H1 (cell line): ENCODE measurements at regions not wholly inside any gene's neighbourhood (a gene's known extent, or its start where the extent isn't known, plus 50 kb on each side); places are given as distances from the start of the nearest gene placed in this dataset.
"Not testable (repeated sequence)": the region's sequence is repeated elsewhere in the genome, so short reads cannot be mapped to it uniquely, and the experiment has no call there.

Source experiments
- CTCF ChIA-PET: fragments of 300-600 bp; sonication (Branson Sonifier 250); formaldehyde crosslinking; loops from one replicate; lab custom pipeline; 2021; ENCODE audit not compliant: partially characterized antibody; lab: Charles Lee
- POLR2A ChIA-PET: fragments of 300-600 bp; sonication (Branson Sonifier 250); formaldehyde crosslinking; loops from one replicate; lab custom pipeline; 2021; ENCODE audit warnings: inconsistent platforms; ENCODE audit not compliant: partially characterized antibody; lab: Charles Lee
- DNase-seq, 2 experiments: peaks; one replicate each; pipeline versions ENCODE4 v3.0.0 to v3.0.0-alpha.2; 2010 to 2022; ENCODE audit warnings: low spot score in 2 of 2, low read depth in 1 of 2, mixed read lengths in 1 of 2
- FAIRE-seq: peaks from 2 replicates; lab custom pipeline; 2011; peaks lifted over from hg19 to GRCh38; lab: Jason Lieb, UNC
- H2AFZ ChIP-seq: 2 replicates; pipeline ENCODE4 v1.8.1; 2012; ENCODE audit warnings: low read length, inconsistent platforms
- H2AK5ac ChIP-seq: 2 replicates; pipeline ENCODE4 v1.6.1; 2013; ENCODE audit warnings: low read depth, low read length
- H2BK120ac ChIP-seq: replicated peaks from 2 replicates; pipeline ENCODE3; 2013; ENCODE audit warnings: low read depth, low read length, inconsistent platforms
- H2BK12ac ChIP-seq: 2 replicates; pipeline ENCODE4 v1.6.1; 2013; ENCODE audit warnings: low read depth, low read length
- H2BK15ac ChIP-seq: 2 replicates; pipeline ENCODE4 v1.6.1; 2013; ENCODE audit warnings: low read length
- H2BK20ac ChIP-seq: 2 replicates; pipeline ENCODE4 v1.6.1; 2013; ENCODE audit warnings: low read length
- H2BK5ac ChIP-seq: 2 replicates; pipeline ENCODE4 v1.6.1; 2013; ENCODE audit warnings: low read depth, low read length
- H3K14ac ChIP-seq: 2 replicates; pipeline ENCODE4 v1.6.1; 2013; ENCODE audit warnings: inconsistent platforms; ENCODE audit not compliant: insufficient read length
- H3K18ac ChIP-seq: 2 replicates; pipeline ENCODE4 v1.6.1; 2013; ENCODE audit warnings: low read length; ENCODE audit errors: extremely low read depth
- H3K23ac ChIP-seq: 2 replicates; pipeline ENCODE4 v1.6.1; 2013; ENCODE audit warnings: inconsistent platforms; ENCODE audit not compliant: insufficient read length
- H3K23me2 ChIP-seq: 2 replicates; pipeline ENCODE4 v1.6.1; 2013; ENCODE audit warnings: low read depth, low read length
- H3K27ac ChIP-seq: 2 replicates; pipeline ENCODE4 v1.6.1; 2011; ENCODE audit warnings: low read depth, low read length, inconsistent platforms
- H3K27me3 ChIP-seq, 4 experiments: replicated peaks in 1 of 4; 1 replicate in 1 of 4; 2 replicates in 3 of 4; pipeline versions ENCODE4 v1.6.1 to v1.8.1; 2011 to 2013; ENCODE audit warnings: low read length in 3 of 4, mild to moderate bottlenecking in 3 of 4, inconsistent platforms in 2 of 4, mixed read lengths in 2 of 4, moderate library complexity in 1 of 4; ENCODE audit not compliant: control insufficient read depth in 3 of 4, insufficient read depth in 3 of 4; ENCODE audit errors: extremely low read depth in 1 of 4
- H3K36me3 ChIP-seq, 4 experiments: 2 replicates each; pipeline versions ENCODE4 v1.6.1 to v1.8.1; 2011 to 2013; ENCODE audit warnings: mild to moderate bottlenecking in 4 of 4, low read length in 3 of 4, moderate library complexity in 2 of 4, control low read depth in 1 of 4, inconsistent platforms in 1 of 4; ENCODE audit not compliant: insufficient read depth in 4 of 4, control insufficient read depth in 2 of 4
- H3K4ac ChIP-seq: replicated peaks from 2 replicates; pipeline ENCODE3; 2013; ENCODE audit warnings: low read length, low read depth, mixed read lengths, inconsistent platforms; ENCODE audit not compliant: insufficient read length
- H3K4me1 ChIP-seq, 4 experiments: replicated peaks in 1 of 4; 1 replicate in 1 of 4; 2 replicates in 3 of 4; pipeline versions ENCODE4 v1.6.1 to v1.8.1; 2011 to 2013; ENCODE audit warnings: low read length in 3 of 4, inconsistent platforms in 2 of 4, mixed read lengths in 1 of 4; ENCODE audit not compliant: insufficient read depth in 4 of 4, control insufficient read depth in 3 of 4
- H3K4me2 ChIP-seq, 2 experiments: 2 replicates each; pipeline versions ENCODE4 v1.6.1 to v1.8.1; 2011 to 2013; ENCODE audit warnings: low read depth in 2 of 2, low read length in 2 of 2, control low read depth in 1 of 2, inconsistent platforms in 1 of 2, mild to moderate bottlenecking in 1 of 2; ENCODE audit not compliant: insufficient read depth in 1 of 2
- H3K4me3 ChIP-seq, 4 experiments: fragments of 200-600, 300-600 bp in 1 of 4; sonication (generic), shearing (Covaris generic), sonication (Bioruptor Twin) in 1 of 4; 2 replicates each; pipeline versions ENCODE4 v1.5.1 to v1.8.1; 2011 to 2016; ENCODE audit warnings: low read length in 4 of 4, low read depth in 3 of 4, control low read depth in 2 of 4, inconsistent platforms in 2 of 4, mild to moderate bottlenecking in 2 of 4, mixed read lengths in 1 of 4, moderate library complexity in 1 of 4; ENCODE audit not compliant: insufficient read depth in 2 of 4; ENCODE audit errors: extremely low read depth in 1 of 4
- H3K56ac ChIP-seq: replicated peaks from 2 replicates; pipeline ENCODE3; 2013; ENCODE audit warnings: low read depth, mild to moderate bottlenecking, mixed read lengths, low read length, inconsistent platforms; ENCODE audit not compliant: insufficient read length
- H3K79me1 ChIP-seq: 2 replicates; pipeline ENCODE4 v1.6.1; 2013; ENCODE audit warnings: low read depth, low read length, control low read depth
- H3K79me2 ChIP-seq, 2 experiments: 2 replicates each; pipeline versions ENCODE4 v1.6.1 to v1.8.1; 2012 to 2013; ENCODE audit warnings: low read length in 2 of 2, mild to moderate bottlenecking in 2 of 2, inconsistent platforms in 1 of 2; ENCODE audit not compliant: insufficient read depth in 2 of 2, control insufficient read depth in 1 of 2
- H3K9ac ChIP-seq, 4 experiments: replicated peaks in 1 of 4; 1 replicate in 1 of 4; 2 replicates in 3 of 4; pipeline versions ENCODE4 v1.6.1 to v1.8.1; 2011 to 2013; ENCODE audit warnings: low read depth in 3 of 4, low read length in 3 of 4, control low read depth in 2 of 4, mild to moderate bottlenecking in 2 of 4, moderate library complexity in 2 of 4, inconsistent platforms in 1 of 4; ENCODE audit errors: extremely low read depth in 1 of 4
- H3K9me3 ChIP-seq, 2 experiments: 2 replicates each; pipeline versions ENCODE4 v1.6.1 to v1.8.1; 2012 to 2013; ENCODE audit warnings: mild to moderate bottlenecking in 2 of 2, moderate library complexity in 2 of 2, control low read depth in 1 of 2, inconsistent platforms in 1 of 2, low read depth in 1 of 2, low read length in 1 of 2, mixed read lengths in 1 of 2; ENCODE audit not compliant: insufficient read depth in 2 of 2
- H4K20me1 ChIP-seq, 2 experiments: replicated peaks in 1 of 2; 2 replicates each; pipeline versions ENCODE3 to v1.8.1; 2011 to 2013; ENCODE audit warnings: inconsistent platforms in 2 of 2, low read length in 2 of 2, mild to moderate bottlenecking in 1 of 2; ENCODE audit not compliant: insufficient read depth in 2 of 2, control insufficient read depth in 1 of 2
- H4K5ac ChIP-seq: 2 replicates; pipeline ENCODE4 v1.6.1; 2013; ENCODE audit warnings: low read length, low read depth, mixed read lengths, inconsistent platforms; ENCODE audit not compliant: insufficient read length
- H4K8ac ChIP-seq: 2 replicates; pipeline ENCODE4 v1.8.0; 2013; ENCODE audit warnings: mild to moderate bottlenecking, moderate library complexity, low read length, inconsistent platforms; ENCODE audit not compliant: insufficient read depth; ENCODE audit errors: extremely low read depth
- H4K91ac ChIP-seq: replicated peaks from 2 replicates; pipeline ENCODE3; 2013; ENCODE audit warnings: low read length, mixed read lengths, inconsistent platforms; ENCODE audit not compliant: insufficient read length
- WGBS, 2 experiments: shearing (Covaris generic) in 1 of 2; methylation state at CpG; one replicate each; pipeline versions ENCODE4 v1.1.6 to v1.1.7; 2013 to 2015; ENCODE audit warnings: low lambda C conversion rate in 2 of 2, mixed read lengths in 2 of 2, inconsistent platforms in 1 of 2, low coverage in 1 of 2, missing lambda C conversion rate in 1 of 2; ENCODE audit not compliant: insufficient replicate concordance in 2 of 2, insufficient coverage in 1 of 2, insufficient read length in 1 of 2; ENCODE audit errors: extremely low coverage in 1 of 2, missing lambda C conversion rate in 1 of 2; 5-methylcytosine and 5-hydroxymethylcytosine counted together

- H3K23ac ChIP-seq, FAIRE-seq, H2AK5ac ChIP-seq, H2BK15ac ChIP-seq, POLR2A ChIA-PET, DNase-seq, H3K14ac ChIP-seq, H4K5ac ChIP-seq, H3K79me2 ChIP-seq, H3K4ac ChIP-seq, H2BK120ac ChIP-seq, H4K20me1 ChIP-seq, H3K79me1 ChIP-seq, H3K23me2 ChIP-seq, H3K27ac ChIP-seq, H2AFZ ChIP-seq, H3K27me3 ChIP-seq, H4K8ac ChIP-seq, H3K4me1 ChIP-seq, H2BK5ac ChIP-seq, H3K9ac ChIP-seq, H2BK12ac ChIP-seq, H3K56ac ChIP-seq, H3K4me3 ChIP-seq, H3K4me2 ChIP-seq, H2BK20ac ChIP-seq, H3K9me3 ChIP-seq, H3K36me3 ChIP-seq, H3K18ac ChIP-seq: not testable (repeated sequence)
- CTCF ChIA-PET: interaction anchor here (1.3 kb wide), 1 partner anchor 66 kb away, joined by 4 read pairs; no protein-coding TSS in a partner anchor
- peak overlapping the region; percentile 8 for H4K91ac ChIP-seq
- WGBS, 2 experiments: 94% methylated on average over 9 of the region's 10 CpGs; no CpG with 5 or more reads in 1 of the 2 experiments
Observed at GRCh38 chr3:8176759-8177483, 324.7 kb upstream of the LMCD1 start.

DNA sequence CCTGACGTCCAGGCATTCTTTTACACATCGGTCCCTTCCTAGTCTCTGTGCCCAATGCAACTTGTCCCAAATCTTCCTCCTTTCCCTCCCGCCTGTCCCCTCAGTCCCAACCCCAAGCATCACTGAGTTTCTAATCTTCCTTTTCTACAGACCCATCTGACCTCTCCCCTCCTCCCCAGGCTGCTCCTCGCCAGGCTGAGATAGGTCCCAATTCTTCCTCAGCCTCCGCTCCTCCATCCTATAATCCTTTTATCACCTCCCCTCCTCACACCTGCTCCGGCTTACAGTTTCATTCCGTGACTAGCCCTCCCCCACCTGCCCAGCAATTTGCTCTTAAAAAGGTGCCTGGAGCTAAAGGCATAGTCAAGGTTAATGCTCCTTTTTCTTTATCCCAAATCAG is 323.1 kb upstream of the LMCD1 start:
- H4K20me1 ChIP-seq, H3K79me2 ChIP-seq, H3K4me2 ChIP-seq, H3K18ac ChIP-seq, H3K23ac ChIP-seq, H3K9me3 ChIP-seq, H4K91ac ChIP-seq, H3K36me3 ChIP-seq, H3K14ac ChIP-seq, H3K27me3 ChIP-seq, H3K79me1 ChIP-seq, H2AFZ ChIP-seq, FAIRE-seq, H3K4ac ChIP-seq, H3K23me2 ChIP-seq, H2BK12ac ChIP-seq, H3K27ac ChIP-seq, H2BK15ac ChIP-seq, H3K56ac ChIP-seq, H3K4me3 ChIP-seq, H2AK5ac ChIP-seq, H2BK120ac ChIP-seq, H3K4me1 ChIP-seq, H3K9ac ChIP-seq, CTCF ChIA-PET, POLR2A ChIA-PET, DNase-seq, H4K8ac ChIP-seq, H2BK20ac ChIP-seq, H2BK5ac ChIP-seq, H4K5ac ChIP-seq: not testable (repeated sequence)
- WGBS, 2 experiments: 83% methylated on average over 7 of the region's 7 CpGs; no CpG with 5 or more reads in 1 of the 2 experiments
